ENCODE measurements at regions not wholly inside any gene's neighbourhood (a gene's known extent, or its start where the extent isn't known, plus 50 kb on each side); places are given as distances from the start of the nearest gene placed in this dataset.

- DNase-seq: peak; percentile 12
Measured at GRCh38 chr2:18752667-18753422, 163.5 kb upstream of the NT5C1B start.

- DNase-seq: no peak
Measured at GRCh38 chr2:18752022-18752493, 162.7 kb upstream of the NT5C1B start.

- DNase-seq: no peak
Measured at GRCh38 chr2:18750672-18751554, 161.5 kb upstream of the NT5C1B start.

- peak; percentile 69 for DNase-seq
Measured at GRCh38 chr2:18749912-18750526, 160.7 kb upstream of the NT5C1B start.

GRCh38 chr2:18745431-18746272 is 156.3 kb upstream of the NT5C1B start:
- no peak for DNase-seq

GRCh38 chr2:18741895-18742732 is 152.7 kb upstream of the NT5C1B start:
- DNase-seq: peak; percentile 10

- DNase-seq: no peak
Measured at GRCh38 chr2:18741191-18741590, 151.8 kb upstream of the NT5C1B start.

GRCh38 chr2:18740474-18740881 is 151.1 kb upstream of the NT5C1B start:
- DNase-seq: no peak

GRCh38 chr2:18731666-18732065 is 142.3 kb upstream of the NT5C1B start:
- no peak for DNase-seq

- no peak for DNase-seq
Measured at GRCh38 chr2:18724371-18725145, 135.2 kb upstream of the NT5C1B start.

- DNase-seq: no peak
Measured at GRCh38 chr2:18723219-18723618, 133.8 kb upstream of the NT5C1B start.

GRCh38 chr2:18722101-18722500 is 132.7 kb upstream of the NT5C1B start:
- DNase-seq: no peak

- no peak for DNase-seq
Measured at GRCh38 chr2:18721038-18721922, 131.9 kb upstream of the NT5C1B start.

GRCh38 chr2:18719978-18720775 is 130.8 kb upstream of the NT5C1B start:
- DNase-seq: no peak

GRCh38 chr2:18708203-18708715 is 118.9 kb upstream of the NT5C1B start:
- no peak for DNase-seq

GRCh38 chr2:18706001-18706400 is 116.6 kb upstream of the NT5C1B start:
- DNase-seq: no peak

- no peak for DNase-seq
Measured at GRCh38 chr2:18704276-18704675, 114.9 kb upstream of the NT5C1B start.

GRCh38 chr2:18703555-18703954 is 114.2 kb upstream of the NT5C1B start:
- DNase-seq: peak; percentile 56

- DNase-seq: no peak
Measured at GRCh38 chr2:18701981-18702380, 112.6 kb upstream of the NT5C1B start.

Data from NCI-H82 (cell line).